GM10248 (cell line): ENCODE measurements at regions not wholly inside any gene's neighbourhood (a gene's known extent, or its start where the extent isn't known, plus 50 kb on each side); places are given as distances from the start of the nearest gene placed in this dataset.

Source experiments
- CTCF ChIA-PET: fragments of 300-600 bp; sonication (Branson Sonifier 250); formaldehyde crosslinking; extraction: SDS; loops from one replicate; lab custom pipeline; 2021; ENCODE audit warnings: antibody characterized with exemption; lab: Yijun Ruan, JAX
- POLR2A ChIA-PET: fragments of 350-650 bp; sonication (Branson Sonifier 250); formaldehyde crosslinking; extraction: SDS; loops from one replicate; lab custom pipeline; 2020; ENCODE audit warnings: antibody characterized with exemption; lab: Yijun Ruan, JAX
- DNase-seq: peaks from one replicate; pipeline ENCODE4 v3.0.0; 2012; ENCODE audit errors: extremely low spot score
- TF ChIP-seq, protein P1 (sequence below): IDR thresholded peaks from 2 replicates; pipeline ENCODE4 v1.5.1; 2012; ENCODE audit warnings: mild to moderate bottlenecking, low read depth; ENCODE audit errors: extremely low read depth, missing control alignments, control extremely low read depth

DNA sequence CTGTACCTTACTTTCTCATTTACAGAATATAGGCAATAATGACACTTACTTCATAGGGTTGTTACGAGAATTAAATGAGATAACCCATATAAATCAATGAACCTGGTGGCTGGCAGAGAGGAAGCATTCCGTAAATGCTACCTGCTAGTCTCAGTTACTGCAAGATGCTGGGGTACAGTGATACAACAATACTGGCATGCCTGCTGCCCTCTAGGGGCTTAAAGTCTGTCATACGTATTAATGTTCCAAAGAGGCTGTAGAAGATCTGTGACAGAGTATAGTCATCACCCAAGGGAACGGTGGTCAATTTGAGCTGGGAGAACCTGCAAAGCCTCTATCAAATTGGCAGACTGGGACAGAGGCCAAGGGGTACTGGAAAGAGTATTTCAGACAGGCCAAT, 421.5 kb downstream of the GPAM start:
- ChIA-PET POLR2A (no interaction called here), CTCF (interaction anchor here (1.1 kb wide), 1 partner anchor 15 kb away, joined by 3 read pairs; no protein-coding TSS in a partner anchor)
- TF ChIP-seq, protein P1, sequence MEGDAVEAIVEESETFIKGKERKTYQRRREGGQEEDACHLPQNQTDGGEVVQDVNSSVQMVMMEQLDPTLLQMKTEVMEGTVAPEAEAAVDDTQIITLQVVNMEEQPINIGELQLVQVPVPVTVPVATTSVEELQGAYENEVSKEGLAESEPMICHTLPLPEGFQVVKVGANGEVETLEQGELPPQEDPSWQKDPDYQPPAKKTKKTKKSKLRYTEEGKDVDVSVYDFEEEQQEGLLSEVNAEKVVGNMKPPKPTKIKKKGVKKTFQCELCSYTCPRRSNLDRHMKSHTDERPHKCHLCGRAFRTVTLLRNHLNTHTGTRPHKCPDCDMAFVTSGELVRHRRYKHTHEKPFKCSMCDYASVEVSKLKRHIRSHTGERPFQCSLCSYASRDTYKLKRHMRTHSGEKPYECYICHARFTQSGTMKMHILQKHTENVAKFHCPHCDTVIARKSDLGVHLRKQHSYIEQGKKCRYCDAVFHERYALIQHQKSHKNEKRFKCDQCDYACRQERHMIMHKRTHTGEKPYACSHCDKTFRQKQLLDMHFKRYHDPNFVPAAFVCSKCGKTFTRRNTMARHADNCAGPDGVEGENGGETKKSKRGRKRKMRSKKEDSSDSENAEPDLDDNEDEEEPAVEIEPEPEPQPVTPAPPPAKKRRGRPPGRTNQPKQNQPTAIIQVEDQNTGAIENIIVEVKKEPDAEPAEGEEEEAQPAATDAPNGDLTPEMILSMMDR: peak; percentile 3
- no peak for DNase-seq

DNA sequence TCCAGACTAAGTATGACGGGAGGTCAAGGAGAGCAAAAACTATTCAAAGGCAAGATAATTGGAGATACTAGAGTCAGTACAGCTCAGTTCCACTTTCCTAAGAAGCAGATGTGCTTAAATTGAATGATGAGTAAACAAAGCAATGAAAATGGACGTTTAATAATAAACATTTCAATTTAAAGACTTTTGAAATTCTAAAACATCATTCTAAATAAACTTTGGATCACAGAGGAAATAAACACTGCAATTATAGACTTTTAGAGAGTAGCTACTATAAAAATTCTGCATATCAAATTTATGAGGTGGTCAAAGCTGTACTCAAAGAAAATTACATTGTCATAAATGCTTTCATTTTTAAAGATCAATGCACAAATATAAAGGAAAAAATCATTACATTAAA, 418.3 kb downstream of the GPAM start:
- CTCF ChIA-PET: interaction anchor here (1.3 kb wide), 2 partner anchors 9 to 21 kb away, joined by 3 to 6 read pairs; no protein-coding TSS in a partner anchor
- DNase-seq: no peak
- POLR2A ChIA-PET: no interaction called here
- TF ChIP-seq, protein P1: no peak

DNA sequence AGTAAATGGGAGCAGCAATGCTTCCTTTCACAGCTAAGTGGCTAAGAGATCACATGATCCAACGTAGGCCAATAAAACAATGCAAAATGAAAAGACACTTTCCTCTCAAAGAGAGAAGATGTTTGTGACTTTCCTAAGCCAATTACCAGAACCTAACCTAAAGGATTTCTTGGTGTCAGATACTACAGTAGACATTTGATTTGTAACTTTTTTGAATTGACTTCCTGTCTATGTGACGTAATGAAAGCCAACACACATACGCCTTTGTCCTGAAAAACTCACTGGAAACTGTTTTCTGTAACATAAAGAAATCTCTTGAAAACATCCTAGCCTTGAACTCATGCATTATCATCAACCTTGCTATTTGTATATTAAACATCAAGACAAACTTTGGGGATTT, 417.1 kb downstream of the GPAM start:
- POLR2A ChIA-PET: no interaction called here
- no peak for DNase-seq
- CTCF ChIA-PET: interaction anchor here (1.3 kb wide), 1 partner anchor 10 kb away, joined by 6 read pairs; no protein-coding TSS in a partner anchor
- TF ChIP-seq, protein P1: no peak

DNA sequence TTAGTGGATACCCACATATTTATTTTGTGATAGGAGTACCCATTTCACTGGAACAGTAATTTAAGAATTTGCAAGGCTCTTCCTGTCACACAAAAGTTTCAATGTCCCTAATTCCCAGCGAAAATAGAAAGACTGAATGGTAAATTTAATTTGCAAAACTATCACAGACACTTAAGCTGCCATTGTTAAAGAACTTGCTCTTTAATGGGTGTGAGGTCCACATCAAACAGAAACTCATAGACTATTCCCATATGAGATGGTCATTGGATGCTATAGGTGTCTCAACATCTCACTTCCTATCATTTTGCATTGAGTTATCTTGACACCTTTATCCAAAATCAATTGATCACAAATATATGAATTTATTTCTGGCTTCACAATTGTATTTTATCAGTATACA, 415.9 kb downstream of the GPAM start:
- DNase-seq: no peak
- POLR2A ChIA-PET: no interaction called here
- TF ChIP-seq, protein P1: no peak
- CTCF ChIA-PET: no interaction called here

DNA sequence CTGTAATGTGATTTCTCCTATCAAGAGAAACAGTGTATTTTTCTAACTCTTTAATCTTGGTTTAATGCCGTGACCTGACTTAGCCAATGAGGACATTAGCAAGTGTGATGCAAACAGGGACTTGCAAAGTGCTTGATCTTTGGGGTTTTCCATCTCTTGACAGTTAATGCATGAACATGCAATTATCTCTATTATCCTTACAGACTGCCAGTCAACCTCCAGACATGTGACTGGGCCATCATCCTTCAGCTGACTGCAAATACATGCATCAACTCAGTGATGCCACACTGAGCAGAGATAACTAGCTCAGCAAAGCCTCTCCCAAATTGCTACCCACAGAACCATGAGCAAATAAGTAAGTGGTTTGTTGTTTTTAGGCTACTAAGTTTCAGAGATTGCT, 409.6 kb downstream of the GPAM start:
- no peak for DNase-seq
- CTCF ChIA-PET: no interaction called here
- TF ChIP-seq, protein P1: no peak
- POLR2A ChIA-PET: no interaction called here

DNA sequence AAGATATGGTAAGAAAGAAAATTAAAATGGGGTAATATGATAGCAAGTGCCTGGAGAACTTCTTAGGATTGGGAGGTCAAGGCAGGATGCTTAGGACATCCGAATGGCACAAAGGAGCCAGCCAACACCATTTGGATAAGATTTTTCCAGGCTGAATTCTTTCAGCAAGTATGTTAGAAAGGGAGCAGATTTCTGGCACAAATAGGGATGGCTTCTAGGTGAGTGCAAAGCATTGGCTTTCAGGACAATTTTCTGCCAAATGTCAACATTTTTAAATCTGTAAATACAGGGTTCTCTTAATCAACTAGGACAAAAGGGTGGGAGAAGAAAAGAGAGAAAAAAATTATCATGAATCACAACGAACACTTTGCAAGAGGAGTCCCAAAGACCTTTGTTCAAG, 409.1 kb downstream of the GPAM start:
- TF ChIP-seq, protein P1: no peak
- CTCF ChIA-PET: no interaction called here
- POLR2A ChIA-PET: no interaction called here
- DNase-seq: no peak
